PC-9 (cell line): ENCODE measurements at regions not wholly inside any gene's neighbourhood (a gene's known extent, or its start where the extent isn't known, plus 50 kb on each side); places are given as distances from the start of the nearest gene placed in this dataset.

ENCODE experiments used
- CTCF ChIP-seq: fragments of 200-600 bp; sonication (generic); conservative IDR thresholded peaks from 2 replicates; pipeline ENCODE4 v1.6.1; 2017; ENCODE audit warnings: mixed run types, antibody characterized with exemption, mild to moderate bottlenecking, moderate library complexity
- EZH2 ChIP-seq: fragments of 200-600 bp; sonication (generic); IDR thresholded peaks from 2 replicates; pipeline ENCODE4 v1.8.0; 2017; ENCODE audit warnings: antibody characterized with exemption, low read depth

DNA sequence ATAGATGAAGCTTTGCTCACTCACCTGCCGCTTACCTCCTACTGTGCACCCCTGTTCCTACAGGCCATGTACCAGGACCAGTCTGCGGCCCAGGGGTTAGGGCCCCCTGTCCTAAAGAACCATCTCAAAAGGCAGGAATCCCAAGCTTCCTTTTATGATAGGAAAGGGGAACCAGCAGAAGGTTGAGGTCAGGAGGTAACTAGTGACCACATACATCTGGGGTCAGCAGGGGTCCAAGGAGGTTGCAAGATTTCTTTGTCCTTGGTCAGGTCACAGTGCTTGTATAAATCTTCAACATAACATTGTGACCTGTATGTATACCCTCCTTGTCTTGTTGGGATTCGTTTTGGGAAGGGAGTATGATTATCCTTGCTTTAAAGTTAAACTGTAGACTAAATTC, 73.8 kb downstream of the OAT start:
- TF ChIP-seq CTCF (no peak), EZH2 (no peak)
